GM21528 (cell line): ENCODE measurements at regions not wholly inside any gene's neighbourhood (a gene's known extent, or its start where the extent isn't known, plus 50 kb on each side); places are given as distances from the start of the nearest gene placed in this dataset.

Experiments used
- ATAC-seq: cut with Tn5 transposase; IDR thresholded peaks from one replicate; pipeline ENCODE4 v1.9.1; 2021; ENCODE audit warnings: mild to moderate bottlenecking, moderate library complexity; ENCODE audit not compliant: unreplicated experiment, low FRiP score

DNA sequence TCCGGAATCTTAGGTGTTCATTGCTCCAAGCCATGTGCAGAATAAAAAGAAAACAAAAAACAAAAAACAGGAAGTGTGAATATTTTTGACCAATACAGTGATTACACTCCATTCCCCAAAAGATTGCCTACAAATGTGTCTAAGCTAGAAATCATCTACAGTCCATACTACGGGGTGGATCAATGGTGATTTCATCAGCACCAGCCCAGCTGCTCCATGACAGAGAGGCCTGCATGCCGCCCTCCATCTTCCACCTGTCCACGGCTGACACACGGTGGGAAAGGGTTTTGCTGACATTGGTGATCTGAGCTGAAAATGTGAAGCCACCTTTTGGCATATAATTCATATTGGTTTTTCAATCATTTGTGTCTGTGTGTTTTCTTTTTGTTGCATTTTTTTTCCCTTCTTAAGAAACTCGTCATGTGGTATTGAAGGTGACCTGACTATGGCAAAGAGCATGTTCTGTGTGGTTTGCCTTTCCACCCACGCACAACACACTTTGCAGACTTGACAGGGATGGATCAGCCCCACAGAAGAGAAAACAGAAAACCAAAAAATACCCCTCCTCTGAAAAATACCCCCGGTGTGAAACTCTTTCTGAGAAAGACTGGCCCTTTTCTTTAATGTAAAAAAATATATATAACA is 533.1 kb downstream of the RNF144A start:
- ATAC-seq: no peak

DNA sequence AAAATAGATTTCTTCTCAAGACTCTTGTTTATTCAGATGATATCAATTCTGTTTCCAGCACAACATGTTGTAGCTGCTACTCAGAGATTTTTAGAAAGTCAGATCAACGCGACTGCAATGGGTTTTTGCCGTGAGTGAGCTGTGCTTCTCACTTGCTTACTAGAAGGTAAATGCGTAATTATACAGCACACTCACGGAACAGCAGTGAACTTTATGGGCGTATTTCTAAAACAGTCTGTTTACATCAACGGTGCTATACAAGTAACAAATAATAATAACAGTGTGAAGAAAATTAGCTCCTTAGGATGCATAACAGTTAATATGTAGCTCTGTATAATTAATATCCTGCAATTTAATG is 533.6 kb downstream of the RNF144A start:
- ATAC-seq: no peak

DNA sequence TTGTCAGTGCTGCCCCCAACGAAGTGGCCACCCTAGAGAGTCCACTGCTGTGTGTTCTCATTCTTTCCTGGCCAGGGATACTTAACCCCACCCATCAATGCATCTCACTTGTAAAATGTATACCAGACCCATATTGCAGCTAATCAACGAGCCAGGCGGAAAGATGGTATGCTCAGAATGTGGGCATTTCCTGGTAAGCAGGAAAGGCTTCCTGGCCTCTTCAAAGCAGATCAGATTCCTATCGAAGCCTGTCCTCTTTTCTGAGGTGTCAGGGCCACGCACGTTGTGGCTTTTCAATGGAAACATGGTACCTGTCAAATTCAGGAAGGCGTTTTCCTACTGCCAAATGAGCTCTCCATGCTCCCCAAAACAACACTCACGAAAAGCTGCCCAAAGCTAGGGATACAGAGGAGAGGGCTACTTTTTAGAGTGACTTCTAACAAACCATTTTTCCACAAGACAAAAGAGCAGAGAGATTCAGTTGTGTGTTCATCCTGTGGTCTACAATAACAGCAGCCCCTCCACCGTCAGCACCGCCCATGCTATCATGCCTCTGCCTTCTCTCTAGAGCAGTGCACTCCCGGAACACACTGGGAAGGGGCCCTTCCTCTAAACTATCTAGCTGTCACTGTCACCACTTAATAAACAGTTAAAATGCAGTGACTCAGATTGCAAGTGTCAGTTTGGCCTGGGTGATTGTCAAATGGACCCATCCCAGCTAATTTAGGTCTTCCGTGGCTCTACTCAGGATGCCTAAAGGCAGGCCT is 535.1 kb downstream of the RNF144A start:
- ATAC-seq: no peak

DNA sequence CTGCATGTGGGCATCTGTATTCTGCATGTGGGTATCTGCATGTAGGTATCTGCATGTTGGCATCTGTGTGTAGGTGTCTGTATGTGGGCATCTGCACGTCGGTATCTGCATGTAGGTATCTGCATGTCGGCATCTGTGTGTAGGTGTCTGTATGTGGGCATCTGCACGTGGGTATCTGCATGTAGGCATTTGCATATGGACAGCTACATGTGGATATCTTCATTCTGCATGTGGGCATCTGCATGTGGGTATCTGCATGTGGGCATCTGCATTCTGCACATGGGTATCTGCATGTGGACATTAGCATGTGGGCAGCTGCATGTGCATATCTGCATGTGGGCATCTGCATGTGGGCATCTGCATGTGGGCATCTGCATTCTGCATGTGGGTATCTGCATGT is 537.4 kb downstream of the RNF144A start:
- no peak for ATAC-seq

DNA sequence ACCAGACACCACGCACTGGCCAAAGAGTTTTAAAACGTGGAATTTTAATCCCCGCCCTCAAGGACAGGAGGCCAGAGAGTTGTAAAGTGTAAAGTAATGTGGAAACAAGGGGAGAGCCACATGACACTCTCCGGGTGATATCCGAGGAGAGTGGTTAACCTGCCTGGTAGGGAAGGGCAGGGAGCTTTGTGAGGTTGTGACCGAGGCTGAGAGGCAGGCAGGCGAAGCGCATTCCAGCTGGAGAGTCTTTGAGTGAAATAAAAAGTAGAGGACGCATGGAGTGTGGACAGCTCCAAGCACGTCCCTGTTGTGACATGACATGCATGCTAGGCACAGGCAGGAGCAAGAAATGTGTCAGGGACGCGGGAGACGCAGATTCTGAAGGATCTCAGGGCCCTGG is 539.5 kb downstream of the RNF144A start:
- ATAC-seq: no peak

DNA sequence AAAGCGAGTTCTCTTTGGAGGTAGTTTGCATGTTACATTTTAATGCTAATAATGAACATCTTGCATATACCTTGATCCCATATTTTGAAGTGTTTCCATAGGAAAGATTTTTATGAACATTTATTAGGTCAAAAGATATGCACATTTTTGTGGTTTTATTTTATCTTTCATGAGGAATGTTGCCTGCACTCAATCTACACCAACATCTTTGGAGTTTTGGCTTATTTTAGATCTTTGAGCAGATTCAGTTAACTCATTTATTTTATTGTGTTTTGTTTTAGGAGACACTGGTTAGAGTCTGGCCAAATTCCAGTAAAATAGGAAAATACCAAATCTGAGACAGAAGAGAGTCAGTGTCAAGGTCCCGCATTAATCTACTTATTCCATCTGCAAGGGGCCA is 540.9 kb downstream of the RNF144A start:
- ATAC-seq: no peak

DNA sequence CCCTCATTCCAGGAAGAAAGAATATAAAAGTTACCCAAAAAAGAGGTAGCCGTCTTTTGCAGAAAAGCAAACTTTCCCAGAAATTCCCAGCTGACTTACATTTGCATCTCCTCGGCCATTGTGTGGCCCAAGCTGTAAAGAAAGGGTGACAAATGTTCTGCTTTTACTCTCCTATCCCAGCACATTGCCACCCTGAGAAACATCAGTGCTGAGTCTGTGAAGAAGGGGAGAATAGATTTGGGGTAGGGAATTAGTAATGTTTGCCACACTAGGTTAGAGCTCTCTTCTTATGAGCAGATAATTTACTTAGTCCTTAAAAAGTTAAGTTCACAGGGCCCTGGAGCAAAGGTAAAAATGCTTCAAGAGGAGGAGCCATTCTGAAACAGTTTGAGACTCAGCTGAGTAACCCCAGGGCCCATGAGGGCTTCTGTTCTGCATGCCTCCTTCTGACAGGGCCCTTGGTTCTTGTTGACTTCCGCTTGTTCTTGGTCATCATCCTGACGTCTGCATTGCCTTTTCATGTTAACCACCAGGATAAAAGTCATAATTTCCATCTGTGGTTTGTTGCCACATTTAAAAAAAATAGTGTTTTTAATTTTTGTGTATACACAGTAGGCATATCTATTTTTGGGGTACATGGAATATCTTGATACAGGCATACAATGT is 550.7 kb downstream of the RNF144A start:
- ATAC-seq: no peak

DNA sequence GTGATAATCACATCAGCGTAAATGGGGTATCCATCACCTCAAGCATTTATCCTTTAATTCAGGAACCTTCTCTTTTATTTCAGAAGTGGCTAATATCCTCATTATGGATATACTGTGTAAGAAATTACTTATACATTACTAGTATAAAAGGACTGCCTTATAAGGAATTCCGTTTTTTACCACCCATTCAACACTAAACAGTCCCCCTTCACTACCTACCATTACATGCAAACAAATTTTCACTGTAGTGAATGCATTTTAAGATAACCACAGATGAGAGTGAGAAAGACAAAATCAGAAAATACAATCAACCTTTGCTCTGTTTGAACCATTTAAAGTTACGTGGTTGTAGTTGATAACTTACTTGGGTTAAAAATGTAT is 551.2 kb downstream of the RNF144A start:
- ATAC-seq: no peak

DNA sequence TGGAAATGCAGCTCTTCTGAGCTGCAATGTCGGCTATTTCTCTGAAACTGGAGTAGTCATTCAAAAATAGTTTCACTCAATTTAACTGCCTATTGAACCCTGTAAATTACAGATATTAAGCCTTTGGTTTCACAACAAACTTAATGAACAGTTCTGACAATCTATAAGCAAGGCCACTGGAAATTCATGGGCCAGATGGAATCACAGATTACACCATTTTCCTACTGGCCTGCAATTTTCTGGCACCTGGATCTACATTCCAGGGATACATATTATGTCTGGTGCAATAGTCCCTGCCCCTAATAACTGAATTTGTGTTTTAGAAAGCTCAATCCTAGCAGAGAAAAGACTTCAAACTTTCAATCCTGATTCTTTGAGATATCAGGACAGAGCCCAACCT is 551.7 kb downstream of the RNF144A start:
- ATAC-seq: no peak

DNA sequence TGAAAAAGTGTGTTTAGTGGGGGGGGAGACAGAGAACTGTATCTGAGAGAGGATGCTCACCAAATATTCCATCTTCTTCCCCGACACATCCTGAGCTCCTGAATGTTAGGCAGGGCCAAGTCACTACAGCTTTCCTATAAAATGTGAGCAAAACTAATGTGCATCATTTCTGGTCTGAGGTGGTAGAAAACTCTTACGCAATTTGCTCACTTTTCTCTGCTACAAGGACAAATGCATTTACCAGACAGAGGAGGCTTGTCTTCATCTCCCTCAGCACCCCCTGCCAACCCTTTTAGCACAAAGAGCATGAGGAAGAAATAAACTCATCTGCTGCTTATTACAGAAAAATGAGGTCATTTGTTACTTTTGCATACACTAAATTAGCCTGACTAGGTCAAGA is 554.0 kb downstream of the RNF144A start:
- ATAC-seq: no peak

DNA sequence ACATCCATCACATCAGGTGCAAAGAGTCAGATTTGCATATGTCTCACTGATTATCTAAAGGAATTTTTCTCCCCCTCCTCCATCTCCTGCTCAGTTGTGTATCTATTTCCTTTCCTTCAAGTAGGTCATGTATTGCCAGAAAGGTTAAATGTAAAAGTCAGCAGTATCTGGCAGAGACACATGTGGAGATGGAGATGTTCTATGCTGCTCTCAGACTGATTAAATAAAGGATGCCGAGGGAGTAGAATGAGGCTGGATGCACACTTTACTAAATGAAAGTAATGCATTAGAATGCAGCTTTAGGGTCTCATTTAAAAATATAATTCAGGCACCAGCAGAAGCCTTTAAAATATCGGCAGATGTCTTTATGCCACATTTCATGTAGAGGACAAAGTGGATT is 555.3 kb downstream of the RNF144A start:
- no peak for ATAC-seq

DNA sequence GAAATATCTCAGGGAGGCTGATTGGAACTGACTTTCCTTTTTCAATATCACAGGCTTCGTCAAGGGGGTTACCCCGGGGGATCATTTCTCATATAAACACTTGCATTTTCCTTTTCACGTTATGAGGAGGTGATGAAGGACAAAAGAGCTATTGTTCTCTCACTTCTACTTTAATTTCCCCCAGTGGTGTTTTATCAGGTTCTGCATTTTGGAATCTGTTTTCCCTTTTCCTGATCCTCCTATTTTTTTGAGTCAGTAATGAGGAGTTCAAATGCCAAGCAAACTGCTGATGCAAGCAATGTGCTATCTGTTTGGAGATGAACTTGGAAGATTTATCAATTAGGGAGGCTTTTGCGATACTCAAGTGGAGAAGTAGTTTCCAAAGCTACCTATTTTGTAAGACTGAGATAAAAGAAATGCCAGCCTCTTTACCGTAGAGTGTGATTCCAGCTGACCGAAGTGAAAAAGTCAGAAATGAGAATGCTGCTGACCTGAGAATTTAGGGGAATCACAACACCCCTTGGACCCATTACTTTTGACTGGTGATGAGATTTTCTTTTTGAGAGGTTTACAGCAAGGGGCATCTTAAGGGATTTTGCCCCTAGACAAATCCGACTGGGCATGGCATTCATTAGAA is 556.0 kb downstream of the RNF144A start:
- no peak for ATAC-seq

DNA sequence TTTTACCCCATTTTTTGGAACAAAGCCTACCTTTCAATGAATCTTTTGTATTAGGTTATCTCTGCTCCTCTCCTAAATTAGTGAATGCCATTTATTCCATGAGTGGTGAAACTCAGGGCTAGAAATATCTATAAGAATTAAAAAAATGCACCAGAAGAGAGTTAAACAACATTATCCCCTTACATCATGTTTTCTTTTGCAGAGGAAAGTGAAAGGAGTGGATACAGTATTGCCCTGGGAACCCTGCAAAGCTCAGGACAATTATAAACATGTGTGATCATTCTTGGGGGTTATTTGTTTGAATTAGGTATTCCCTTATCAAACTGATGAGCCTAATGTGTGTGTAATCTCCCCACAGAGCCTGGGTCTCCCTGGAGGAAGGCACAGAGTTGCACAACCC is 559.2 kb downstream of the RNF144A start:
- no peak for ATAC-seq

DNA sequence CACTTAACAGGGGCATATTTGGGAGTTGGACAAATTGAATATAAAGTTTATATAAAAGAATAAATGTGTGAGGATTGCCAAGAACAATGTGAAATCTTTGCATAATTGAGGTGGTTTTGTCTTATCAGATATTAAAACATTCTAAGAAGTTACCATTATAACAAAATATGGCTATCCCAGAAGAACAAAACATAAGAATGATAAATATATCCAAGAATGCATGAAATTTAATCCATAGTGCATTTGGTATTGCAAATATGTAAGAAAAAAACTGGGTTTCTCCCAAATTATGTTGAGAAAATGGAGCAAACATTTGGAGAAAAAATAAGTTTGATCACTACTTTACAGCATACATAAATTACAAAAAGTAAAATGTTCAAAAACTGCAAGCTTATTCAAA is 562.4 kb downstream of the RNF144A start:
- no peak for ATAC-seq

DNA sequence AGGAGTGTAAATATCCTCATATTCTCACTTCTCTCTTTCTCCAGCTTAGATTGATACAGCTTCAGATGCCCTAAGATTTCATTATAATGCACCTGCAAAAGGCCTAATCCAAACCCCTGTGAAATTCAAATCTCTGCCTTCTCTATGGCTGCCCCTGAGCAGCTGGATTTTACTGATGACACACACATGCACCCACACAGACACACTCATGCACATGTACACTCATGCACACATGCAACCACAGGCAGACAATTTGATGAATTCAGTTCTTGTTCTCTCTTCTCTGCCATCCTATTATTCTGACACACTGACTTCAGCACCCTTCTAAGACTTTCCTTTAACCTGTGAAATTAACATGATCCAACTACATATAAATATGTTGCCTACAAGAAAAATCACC is 563.2 kb downstream of the RNF144A start:
- no peak for ATAC-seq

DNA sequence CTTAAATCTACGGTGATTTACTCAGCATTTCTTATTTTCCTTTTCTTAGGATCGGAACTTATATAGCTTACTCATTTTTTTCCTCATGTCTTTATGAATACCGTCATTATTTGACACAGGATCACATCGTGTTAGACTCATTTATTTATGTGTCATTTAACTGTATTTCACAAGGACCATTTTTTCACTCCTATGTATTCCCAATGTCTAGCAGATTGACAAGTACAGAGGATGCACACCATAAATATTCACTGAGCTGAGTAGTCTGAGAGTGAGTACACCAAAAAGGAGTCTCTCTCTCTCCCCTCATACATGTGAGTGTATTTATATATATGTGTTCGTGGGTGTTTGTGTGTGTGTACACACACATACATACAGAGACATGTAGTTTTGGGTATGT is 573.5 kb downstream of the RNF144A start:
- no peak for ATAC-seq

DNA sequence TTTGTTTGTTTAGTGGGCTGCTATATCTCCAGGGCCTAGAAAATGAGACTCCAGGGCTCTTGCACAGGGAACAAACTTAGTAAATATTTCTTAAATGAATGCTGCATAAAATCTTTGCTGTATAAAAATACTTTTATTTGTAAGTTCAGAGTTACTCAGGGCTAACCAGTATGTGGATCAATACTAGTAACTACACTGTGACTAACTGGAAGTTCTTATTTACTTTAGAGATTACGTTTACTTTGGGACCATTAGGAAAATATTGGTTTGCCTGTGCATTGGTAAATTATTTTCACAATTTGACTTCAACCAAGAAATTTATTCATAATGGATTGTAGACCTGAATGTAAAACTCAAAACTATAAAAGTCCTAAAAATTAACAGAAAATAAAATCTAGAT is 575.5 kb downstream of the RNF144A start:
- ATAC-seq: no peak

DNA sequence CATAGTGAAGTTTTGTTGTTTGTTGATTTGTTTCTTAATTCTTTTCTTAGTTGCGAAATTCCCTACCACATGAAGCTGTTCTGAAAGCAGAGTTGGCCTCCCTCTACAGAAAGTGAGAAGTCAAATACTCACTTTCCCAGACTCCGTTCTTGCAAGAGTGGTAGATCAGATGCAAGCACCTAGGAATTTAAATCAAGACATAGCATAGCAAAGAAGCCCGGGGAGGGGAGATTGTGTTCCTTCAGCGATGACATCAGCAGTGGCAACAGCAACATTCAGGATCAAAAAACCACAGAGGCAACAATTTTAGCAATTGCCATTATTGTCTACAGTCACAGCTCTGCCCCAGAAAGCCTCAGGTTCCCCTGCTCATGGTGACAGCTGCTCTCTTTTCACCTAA is 580.0 kb downstream of the RNF144A start:
- no peak for ATAC-seq

DNA sequence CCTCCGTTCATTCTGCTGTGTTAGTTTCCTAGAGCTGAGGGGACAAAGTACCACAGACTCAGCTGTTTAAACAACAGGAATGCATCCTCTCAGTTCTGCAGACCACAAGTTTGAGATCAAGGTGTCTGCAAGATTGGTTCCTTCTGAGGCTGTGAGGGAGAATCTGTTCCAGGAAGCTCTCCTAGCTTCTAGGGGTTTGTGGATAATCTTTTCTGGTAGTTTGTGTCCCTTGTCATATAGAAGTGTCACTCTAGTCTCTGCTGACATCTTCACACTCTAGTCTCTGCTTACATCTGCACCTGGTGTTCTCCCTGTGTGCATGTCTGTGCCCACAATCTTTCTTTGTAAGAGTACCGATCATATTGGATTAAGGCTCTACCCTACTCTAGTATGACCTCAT is 581.8 kb downstream of the RNF144A start:
- no peak for ATAC-seq

DNA sequence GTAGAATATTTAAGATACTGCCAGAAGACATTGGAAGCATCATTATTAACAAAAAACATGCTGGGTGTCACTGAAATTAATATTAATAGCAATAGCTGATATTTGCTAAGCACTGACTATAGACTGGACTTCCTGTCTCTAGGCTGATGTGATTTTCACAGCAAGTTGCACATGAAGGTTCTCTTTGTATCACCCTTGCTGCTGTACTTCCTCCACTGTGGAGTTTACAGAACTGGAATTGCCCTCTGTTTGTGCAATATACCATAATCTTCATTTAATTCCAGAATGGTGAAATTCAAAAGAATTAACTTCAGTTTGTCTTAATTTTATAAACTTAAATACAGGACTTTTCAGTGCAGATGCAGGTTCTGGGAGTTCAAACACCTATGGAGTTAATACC is 585.1 kb downstream of the RNF144A start:
- no peak for ATAC-seq

DNA sequence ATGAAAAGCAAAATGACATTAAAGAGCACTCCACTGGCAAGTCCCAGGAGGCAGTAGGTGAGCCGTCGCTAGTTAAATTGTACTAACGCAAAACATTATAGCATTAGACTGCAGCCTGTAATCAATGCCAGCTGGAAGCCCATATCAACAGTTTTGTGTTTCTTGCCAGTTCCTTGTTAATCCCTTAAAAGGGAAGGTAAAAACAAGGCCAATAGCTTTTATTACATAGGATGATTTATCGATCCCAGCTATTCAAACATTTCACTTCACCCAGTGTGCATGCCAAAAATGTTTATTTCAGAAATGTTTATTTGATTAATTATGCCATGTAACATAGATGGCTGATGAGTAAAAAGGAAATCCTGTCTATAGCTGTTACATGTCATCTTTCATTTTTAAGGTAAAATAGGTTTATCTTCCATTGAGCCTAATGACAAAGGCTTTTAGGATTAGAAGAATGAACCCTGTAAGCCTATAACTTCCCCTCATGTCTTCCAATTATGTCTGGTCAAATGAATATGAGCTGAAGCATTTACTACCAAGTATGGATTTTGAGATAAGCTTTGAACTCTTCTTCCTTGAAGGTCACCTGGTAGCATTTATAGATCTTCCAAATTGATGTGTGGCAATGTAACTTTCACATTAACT is 591.2 kb downstream of the RNF144A start:
- no peak for ATAC-seq
